ENCODE measurements at regions not wholly inside any gene's neighbourhood (a gene's known extent, or its start where the extent isn't known, plus 50 kb on each side); places are given as distances from the start of the nearest gene placed in this dataset.

DNA sequence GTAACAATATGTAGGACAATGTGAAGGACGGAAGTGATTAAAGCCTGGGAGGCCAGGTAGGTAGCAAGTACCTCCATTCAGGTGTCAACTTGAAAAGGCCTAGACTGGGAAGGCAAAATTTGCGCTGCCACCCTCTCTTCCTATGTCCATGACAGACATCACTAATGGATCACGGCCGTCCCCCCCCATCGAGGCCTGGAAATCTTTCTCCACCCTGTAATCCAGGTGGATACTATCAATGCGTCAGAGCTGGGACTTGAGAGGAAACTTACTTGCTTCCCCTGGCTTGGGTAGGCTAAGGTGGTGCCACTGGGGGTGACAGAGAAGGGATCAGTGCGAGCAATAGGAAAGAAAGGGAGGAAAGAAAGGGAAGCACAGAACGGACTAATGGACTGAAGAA, 156.1 kb downstream of the SALL1 start:
- H3K27ac ChIP-seq (ENCODE audit: insufficient read depth, low read depth, low read length): no peak overlapping the region
- POLR2A ChIA-PET: no interaction called here
- H2AFZ ChIP-seq (ENCODE audit: low read depth, low read length): no peak overlapping the region
- H3K4me2 ChIP-seq (ENCODE audit: insufficient read depth, low read length): no peak overlapping the region
- H3K9me3 ChIP-seq (replicated peaks; ENCODE audit: control insufficient read depth, insufficient read depth, low read length): peaks cover 3% of the 10 kb centered on the region
- no peak for TF ChIP-seq JUN (IDR thresholded peaks at IDR 0.05; ENCODE audit: borderline replicate concordance, insufficient read depth, insufficient read length, low read depth)
- no peak for TF ChIP-seq POLR2A (IDR thresholded peaks at IDR 0.05; ENCODE audit: low read depth, low read length)
- TF ChIP-seq, protein P1, sequence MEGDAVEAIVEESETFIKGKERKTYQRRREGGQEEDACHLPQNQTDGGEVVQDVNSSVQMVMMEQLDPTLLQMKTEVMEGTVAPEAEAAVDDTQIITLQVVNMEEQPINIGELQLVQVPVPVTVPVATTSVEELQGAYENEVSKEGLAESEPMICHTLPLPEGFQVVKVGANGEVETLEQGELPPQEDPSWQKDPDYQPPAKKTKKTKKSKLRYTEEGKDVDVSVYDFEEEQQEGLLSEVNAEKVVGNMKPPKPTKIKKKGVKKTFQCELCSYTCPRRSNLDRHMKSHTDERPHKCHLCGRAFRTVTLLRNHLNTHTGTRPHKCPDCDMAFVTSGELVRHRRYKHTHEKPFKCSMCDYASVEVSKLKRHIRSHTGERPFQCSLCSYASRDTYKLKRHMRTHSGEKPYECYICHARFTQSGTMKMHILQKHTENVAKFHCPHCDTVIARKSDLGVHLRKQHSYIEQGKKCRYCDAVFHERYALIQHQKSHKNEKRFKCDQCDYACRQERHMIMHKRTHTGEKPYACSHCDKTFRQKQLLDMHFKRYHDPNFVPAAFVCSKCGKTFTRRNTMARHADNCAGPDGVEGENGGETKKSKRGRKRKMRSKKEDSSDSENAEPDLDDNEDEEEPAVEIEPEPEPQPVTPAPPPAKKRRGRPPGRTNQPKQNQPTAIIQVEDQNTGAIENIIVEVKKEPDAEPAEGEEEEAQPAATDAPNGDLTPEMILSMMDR (IDR thresholded peaks at IDR 0.05; ENCODE audit: extremely low read depth in 1 of 2, insufficient read depth in 1 of 2, low read depth in 1 of 2, low read length in 2 of 2): no peak
- no peak for TF ChIP-seq MYC (IDR thresholded peaks at IDR 0.05; ENCODE audit: low read depth, low read length)
- TF ChIP-seq FOS (IDR thresholded peaks at IDR 0.05; ENCODE audit: borderline replicate concordance, insufficient read depth, low read length): no peak
- no peak for TF ChIP-seq POLR2AphosphoS5 (IDR thresholded peaks at IDR 0.05; ENCODE audit: insufficient read depth, low read depth, low read length)
- TF ChIP-seq GATA2 (IDR thresholded peaks at IDR 0.05; ENCODE audit: insufficient read depth, insufficient read length, low read depth, low read length): no peak
- no peak for TF ChIP-seq EZH2 (IDR thresholded peaks at IDR 0.05; ENCODE audit: borderline replicate concordance, low read depth, low read length, severe bottlenecking)
- TF ChIP-seq, protein P2, sequence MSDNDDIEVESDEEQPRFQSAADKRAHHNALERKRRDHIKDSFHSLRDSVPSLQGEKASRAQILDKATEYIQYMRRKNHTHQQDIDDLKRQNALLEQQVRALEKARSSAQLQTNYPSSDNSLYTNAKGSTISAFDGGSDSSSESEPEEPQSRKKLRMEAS (IDR thresholded peaks at IDR 0.05; ENCODE audit: insufficient read depth, insufficient read length): no peak
- H4K20me1 ChIP-seq (replicated peaks; ENCODE audit: control insufficient read depth, extremely low read depth, insufficient read depth, low read length): no peaks in the 10 kb centered on the region
- no peaks in the 10 kb centered on the region for H3K36me3 ChIP-seq (ENCODE audit: control insufficient read depth in 2 of 2, extremely low read depth in 1 of 2, insufficient read depth in 2 of 2, low read length in 2 of 2)
- intact Hi-C loops (cut with micrococcal nuclease) (no loop called here), dilution Hi-C loops (cut with MboI; ENCODE audit: extremely low pct_ligation_motif_present, low sequenced_read_pairs) (no loop called here)
- CTCF ChIA-PET: no interaction called here
- H3K4me3 ChIP-seq (replicated peaks in 1 of 3; ENCODE audit: insufficient read depth in 1 of 3, low read depth in 1 of 3, low read length in 3 of 3): no peak overlapping the region
- no peaks in the 10 kb centered on the region for H3K9me1 ChIP-seq (replicated peaks; ENCODE audit: control insufficient read depth, extremely low read depth, insufficient read depth, low read length)
- BruUV-seq (replicated peaks): no TSS peak
- H3K4me1 ChIP-seq (ENCODE audit: control insufficient read depth, extremely low read depth, insufficient read depth, low read length): no peaks in the 10 kb centered on the region
- no peak for DNase-seq (ENCODE audit: low read depth, low spot score)
- no peak for FAIRE-seq
- no peaks in the 10 kb centered on the region for H3K79me2 ChIP-seq (ENCODE audit: control insufficient read depth, insufficient read depth, low read length)
- no peak overlapping the region for H3K9ac ChIP-seq (replicated peaks; ENCODE audit: extremely low read depth, insufficient read depth, low read length)
- no peaks in the 10 kb centered on the region for H3K27me3 ChIP-seq (ENCODE audit: control insufficient read depth in 2 of 2, insufficient read depth in 2 of 2, low read length in 2 of 2)

Measured in endothelial cell of umbilical vein (primary cell).